C4-2B (cell line): ENCODE measurements at regions not wholly inside any gene's neighbourhood (a gene's known extent, or its start where the extent isn't known, plus 50 kb on each side); places are given as distances from the start of the nearest gene placed in this dataset.

Experiments used
- ZFX ChIP-seq: fragments of 450-650 bp; IDR thresholded peaks from 2 replicates; pipeline ENCODE4 v1.6.1; 2017
- TF ChIP-seq, protein P1 (sequence below): fragments of 450-650 bp; conservative IDR thresholded peaks from 2 replicates; pipeline ENCODE4 v1.5.1; 2017; ENCODE audit warnings: mild to moderate bottlenecking

DNA sequence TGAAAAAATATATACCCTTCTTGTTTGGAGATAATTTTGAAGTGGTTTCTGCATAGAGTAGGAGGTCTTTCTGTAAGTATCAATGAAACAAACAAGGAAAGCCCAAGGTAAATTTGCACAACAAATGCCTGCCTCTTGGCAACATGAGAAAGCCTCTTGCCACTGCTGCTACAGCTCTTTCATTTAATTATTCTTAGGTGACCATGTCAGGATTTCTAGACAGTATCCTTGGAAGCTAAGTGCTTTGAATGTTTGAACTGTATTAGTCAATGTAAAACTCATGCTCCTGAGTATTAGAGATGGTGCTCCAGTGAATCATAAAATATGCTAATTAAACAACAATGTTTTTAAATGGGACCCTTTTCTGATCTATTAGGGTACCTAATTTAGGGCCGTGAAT lies 81.2 kb upstream of the ITGB1 start:
- TF ChIP-seq, protein P1, sequence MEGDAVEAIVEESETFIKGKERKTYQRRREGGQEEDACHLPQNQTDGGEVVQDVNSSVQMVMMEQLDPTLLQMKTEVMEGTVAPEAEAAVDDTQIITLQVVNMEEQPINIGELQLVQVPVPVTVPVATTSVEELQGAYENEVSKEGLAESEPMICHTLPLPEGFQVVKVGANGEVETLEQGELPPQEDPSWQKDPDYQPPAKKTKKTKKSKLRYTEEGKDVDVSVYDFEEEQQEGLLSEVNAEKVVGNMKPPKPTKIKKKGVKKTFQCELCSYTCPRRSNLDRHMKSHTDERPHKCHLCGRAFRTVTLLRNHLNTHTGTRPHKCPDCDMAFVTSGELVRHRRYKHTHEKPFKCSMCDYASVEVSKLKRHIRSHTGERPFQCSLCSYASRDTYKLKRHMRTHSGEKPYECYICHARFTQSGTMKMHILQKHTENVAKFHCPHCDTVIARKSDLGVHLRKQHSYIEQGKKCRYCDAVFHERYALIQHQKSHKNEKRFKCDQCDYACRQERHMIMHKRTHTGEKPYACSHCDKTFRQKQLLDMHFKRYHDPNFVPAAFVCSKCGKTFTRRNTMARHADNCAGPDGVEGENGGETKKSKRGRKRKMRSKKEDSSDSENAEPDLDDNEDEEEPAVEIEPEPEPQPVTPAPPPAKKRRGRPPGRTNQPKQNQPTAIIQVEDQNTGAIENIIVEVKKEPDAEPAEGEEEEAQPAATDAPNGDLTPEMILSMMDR, result no peak
- TF ChIP-seq ZFX, result no peak
